Astrocyte (in vitro differentiated cells and primary cell): ENCODE measurements at regions not wholly inside any gene's neighbourhood (a gene's known extent, or its start where the extent isn't known, plus 50 kb on each side); places are given as distances from the start of the nearest gene placed in this dataset.

Experiments
- DNase-seq: peaks from one replicate; pipeline ENCODE4 v3.0.0-alpha.2; 2010; ENCODE audit warnings: low read depth
- FAIRE-seq: peaks from 2 replicates; lab custom pipeline; 2011; peaks lifted over from hg19 to GRCh38; lab: Jason Lieb, UNC
- H2AFZ ChIP-seq: 2 replicates; pipeline ENCODE4 v1.6.0; 2012; ENCODE audit warnings: low read depth, low read length, inconsistent platforms
- H3K27ac ChIP-seq: 2 replicates; pipeline ENCODE4 v1.5.1; 2011; ENCODE audit warnings: low read depth, low read length, inconsistent platforms
- H3K27me3 ChIP-seq: 2 replicates; pipeline ENCODE4 v1.6.0; 2011; ENCODE audit warnings: low read length, inconsistent platforms; ENCODE audit not compliant: insufficient read depth
- H3K36me3 ChIP-seq: 2 replicates; pipeline ENCODE4 v1.5.1; 2011; ENCODE audit warnings: low read length, inconsistent platforms; ENCODE audit not compliant: insufficient read depth
- H3K4me1 ChIP-seq: 2 replicates; pipeline ENCODE4 v1.5.1; 2011; ENCODE audit warnings: low read length, inconsistent platforms; ENCODE audit not compliant: insufficient read depth
- H3K4me2 ChIP-seq: 2 replicates; pipeline ENCODE4 v1.6.0; 2012; ENCODE audit warnings: low read length, inconsistent platforms
- H3K4me3 ChIP-seq: 2 replicates; pipeline ENCODE4 v1.5.1; 2011; ENCODE audit warnings: low read depth, mild to moderate bottlenecking, low read length, inconsistent platforms; ENCODE audit not compliant: insufficient read depth
- H3K79me2 ChIP-seq: 2 replicates; pipeline ENCODE4 v1.6.0; 2012; ENCODE audit warnings: mild to moderate bottlenecking, low read length, inconsistent platforms; ENCODE audit not compliant: insufficient read depth
- H3K9ac ChIP-seq: 2 replicates; pipeline ENCODE4 v1.6.0; 2012; ENCODE audit warnings: mild to moderate bottlenecking, low read length, inconsistent platforms
- H3K9me3 ChIP-seq: 2 replicates; pipeline ENCODE4 v1.5.1; 2012; ENCODE audit warnings: low read depth, mild to moderate bottlenecking, low read length, inconsistent platforms; ENCODE audit not compliant: insufficient read depth
- H4K20me1 ChIP-seq: 2 replicates; pipeline ENCODE4 v1.6.0; 2012; ENCODE audit warnings: low read length, inconsistent platforms; ENCODE audit not compliant: insufficient read depth
- H3K27ac Mint-ChIP-seq: one replicate; pipeline ENCODE4 v1.8.0; 2021; ENCODE audit warnings: mild to moderate bottlenecking, mixed read lengths; ENCODE audit not compliant: unreplicated experiment
- H3K27me3 Mint-ChIP-seq: one replicate; pipeline ENCODE4 v1.8.0; 2021; ENCODE audit warnings: low read depth, mixed read lengths; ENCODE audit not compliant: unreplicated experiment
- H3K36me3 Mint-ChIP-seq: one replicate; pipeline ENCODE4 v1.8.0; 2021; ENCODE audit warnings: low read depth, mixed read lengths; ENCODE audit not compliant: unreplicated experiment
- H3K4me1 Mint-ChIP-seq: one replicate; pipeline ENCODE4 v1.8.0; 2021; ENCODE audit warnings: low read depth, mixed read lengths; ENCODE audit not compliant: unreplicated experiment
- H3K4me3 Mint-ChIP-seq: one replicate; pipeline ENCODE4 v1.8.0; 2021; ENCODE audit warnings: mild to moderate bottlenecking, moderate library complexity, mixed read lengths; ENCODE audit not compliant: unreplicated experiment
- H3K9me3 Mint-ChIP-seq: one replicate; pipeline ENCODE4 v1.8.0; 2021; ENCODE audit warnings: mild to moderate bottlenecking, mixed read lengths; ENCODE audit not compliant: unreplicated experiment
- CTCF ChIP-seq: IDR thresholded peaks from 2 replicates; pipeline ENCODE4 v1.5.1; 2011; ENCODE audit warnings: low read depth, mild to moderate bottlenecking, inconsistent platforms, low read length, moderate library complexity; ENCODE audit not compliant: insufficient read depth
- EZH2 ChIP-seq: IDR thresholded peaks from 2 replicates; pipeline ENCODE4 v1.6.1; 2012; ENCODE audit warnings: mild to moderate bottlenecking, low read length, inconsistent platforms; ENCODE audit not compliant: insufficient read depth

- Mint-ChIP-seq H3K27ac (no peak overlapping the region), H3K36me3 (no peaks in the 10 kb centered on the region), H3K4me1 (peaks cover 3% of the 10 kb centered on the region), H3K27me3 (peaks cover 18% of the 10 kb centered on the region), H3K9me3 (no peaks in the 10 kb centered on the region), H3K4me3 (no peak overlapping the region)
- no peaks in the 10 kb centered on the region for H3K4me1 ChIP-seq
- H4K20me1 ChIP-seq = no peaks in the 10 kb centered on the region
- no peak overlapping the region for H2AFZ ChIP-seq
- H3K36me3 ChIP-seq = no peaks in the 10 kb centered on the region
- H3K9me3 ChIP-seq = no peaks in the 10 kb centered on the region
- no peaks in the 10 kb centered on the region for H3K27me3 ChIP-seq
- no peak overlapping the region for H3K9ac ChIP-seq
- no peak overlapping the region for H3K4me2 ChIP-seq
- no peak for FAIRE-seq
- TF ChIP-seq EZH2 = no peak
- no peak for TF ChIP-seq CTCF
- no peak overlapping the region for H3K4me3 ChIP-seq
- no peaks in the 10 kb centered on the region for H3K79me2 ChIP-seq
- no peak overlapping the region for H3K27ac ChIP-seq
- DNase-seq = no peak
Measured at GRCh38 chr14:76595266-76595665, 166.0 kb upstream of the VASH1 start.

- no peaks in the 10 kb centered on the region for H3K9me3 ChIP-seq
Measured at GRCh38 chr14:76597387-76597786, 163.9 kb upstream of the VASH1 start.

More at GRCh38 chr14:76597387-76597786, 163.9 kb upstream of the VASH1 start:
- H3K9me3 Mint-ChIP-seq = peaks cover 4% of the 10 kb centered on the region
- H3K4me3 ChIP-seq = no peak overlapping the region
- no peak overlapping the region for H3K4me2 ChIP-seq
- no peak overlapping the region for H3K4me3 Mint-ChIP-seq
- peaks cover 17% of the 10 kb centered on the region for H3K27me3 Mint-ChIP-seq
- no peaks in the 10 kb centered on the region for H3K36me3 ChIP-seq
- FAIRE-seq = no peak
- H3K9ac ChIP-seq = no peak overlapping the region
- no peak overlapping the region for H2AFZ ChIP-seq
- no peaks in the 10 kb centered on the region for H4K20me1 ChIP-seq
- no peaks in the 10 kb centered on the region for H3K27me3 ChIP-seq
- H3K36me3 Mint-ChIP-seq = no peaks in the 10 kb centered on the region
- peaks cover 3% of the 10 kb centered on the region for H3K4me1 Mint-ChIP-seq
- no peak overlapping the region for H3K27ac Mint-ChIP-seq
- TF ChIP-seq CTCF = no peak
- no peak for TF ChIP-seq EZH2
- no peak overlapping the region for H3K27ac ChIP-seq
- no peaks in the 10 kb centered on the region for H3K4me1 ChIP-seq
- H3K79me2 ChIP-seq = no peaks in the 10 kb centered on the region
- DNase-seq = no peak
